HG03097 (cell line): ENCODE measurements at regions not wholly inside any gene's neighbourhood (a gene's known extent, or its start where the extent isn't known, plus 50 kb on each side); places are given as distances from the start of the nearest gene placed in this dataset.

Experiments used
- ATAC-seq: cut with Tn5 transposase; IDR thresholded peaks from one replicate; pipeline ENCODE4 v1.9.1; 2021; ENCODE audit not compliant: unreplicated experiment, low FRiP score

- ATAC-seq, result no peak
These were observed 136.6 kb downstream of the RNF152 start for GRCh38 chr18:61756244-61756643.

DNA sequence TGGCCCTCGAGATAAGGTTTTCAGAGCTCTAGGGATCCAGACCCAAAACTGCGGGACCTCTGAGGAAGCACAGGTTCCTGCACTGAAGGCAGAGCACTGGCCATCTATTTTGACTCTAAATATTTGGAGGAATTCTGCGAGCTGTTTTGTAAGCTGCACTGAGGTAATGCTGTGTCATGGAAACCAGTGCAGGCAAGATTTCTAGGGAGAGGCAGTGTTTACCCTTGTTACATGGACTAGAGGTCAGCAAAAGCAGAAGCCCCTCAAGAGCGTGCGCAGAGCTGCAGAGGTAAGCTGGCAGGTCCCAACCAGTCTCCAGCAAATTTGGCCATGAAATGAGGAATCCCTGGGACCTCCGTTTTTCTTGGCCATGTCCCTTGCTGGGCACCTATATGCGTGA lies 137.3 kb downstream of the RNF152 start:
- ATAC-seq, result no peak

DNA sequence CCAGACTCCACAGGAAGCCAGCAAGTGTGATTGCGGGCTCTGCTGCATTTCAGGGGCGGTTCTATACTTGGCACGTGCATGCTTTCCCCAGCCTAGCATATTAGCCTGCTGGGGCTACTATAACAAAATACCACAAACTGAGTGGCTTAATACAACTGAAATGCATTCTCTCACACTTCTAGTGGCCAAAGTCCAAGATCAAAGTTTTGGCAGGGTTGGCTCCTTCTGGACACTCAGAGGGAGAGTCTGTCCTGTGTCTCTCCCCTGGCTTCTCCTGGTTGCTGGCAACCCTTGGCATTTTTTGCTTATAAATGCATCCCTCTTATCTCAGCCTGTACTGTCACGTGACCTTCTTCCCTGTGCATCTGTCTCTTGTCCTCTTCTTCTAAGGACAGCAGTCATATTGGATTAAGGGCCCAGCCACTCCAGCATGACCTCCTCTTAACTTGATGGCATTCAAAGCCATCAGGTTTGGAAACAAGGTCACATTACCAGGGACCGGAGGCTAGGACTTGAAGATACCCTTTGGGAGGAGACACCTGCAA lies 138.7 kb downstream of the RNF152 start:
- no peak for ATAC-seq

- no peak for ATAC-seq
These were observed 139.4 kb downstream of the RNF152 start for GRCh38 chr18:61753373-61753772.

DNA sequence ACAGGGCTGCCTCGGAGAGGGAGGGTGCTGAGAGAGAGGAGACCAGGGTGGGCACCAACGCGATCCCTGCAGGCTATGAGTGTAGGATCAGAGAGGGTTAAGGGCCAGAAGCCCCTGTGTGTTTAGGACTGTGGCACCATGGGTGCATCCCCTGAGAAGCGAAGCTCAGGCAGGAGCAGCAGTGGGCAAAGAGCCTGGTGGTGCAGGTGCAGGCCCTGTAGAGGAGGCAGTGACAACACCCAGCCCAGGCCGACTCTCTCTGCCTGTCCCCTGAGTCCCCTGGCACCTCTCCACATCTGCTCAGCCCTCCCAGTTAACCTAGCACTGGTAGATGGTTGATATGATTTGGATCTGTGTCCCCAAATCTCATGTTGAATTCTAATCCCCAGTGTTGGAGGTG lies 139.8 kb downstream of the RNF152 start:
- no peak for ATAC-seq

- ATAC-seq, result no peak
These were observed 141.8 kb downstream of the RNF152 start for GRCh38 chr18:61750840-61751668.

- no peak for ATAC-seq
These were observed 143.3 kb downstream of the RNF152 start for GRCh38 chr18:61749546-61749945.

DNA sequence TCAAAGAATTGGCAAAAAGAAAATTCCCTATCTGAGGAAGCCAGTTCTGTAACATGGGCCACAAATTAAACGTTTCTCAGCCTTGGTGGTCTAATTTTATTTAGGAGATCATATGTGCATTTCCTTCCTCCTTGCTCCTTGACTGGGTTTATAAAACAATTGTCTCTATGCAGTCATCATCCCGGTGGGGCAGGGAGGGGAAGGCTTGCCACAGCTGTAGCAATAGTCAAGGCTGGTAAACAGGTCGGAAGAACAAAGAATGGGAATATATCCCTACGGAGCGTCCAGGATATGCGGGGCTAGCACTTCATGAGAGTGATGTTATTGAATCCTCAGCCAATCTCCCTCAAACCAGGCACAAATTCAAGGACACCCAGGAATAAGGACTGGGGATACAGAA lies 143.8 kb downstream of the RNF152 start:
- ATAC-seq, result no peak

DNA sequence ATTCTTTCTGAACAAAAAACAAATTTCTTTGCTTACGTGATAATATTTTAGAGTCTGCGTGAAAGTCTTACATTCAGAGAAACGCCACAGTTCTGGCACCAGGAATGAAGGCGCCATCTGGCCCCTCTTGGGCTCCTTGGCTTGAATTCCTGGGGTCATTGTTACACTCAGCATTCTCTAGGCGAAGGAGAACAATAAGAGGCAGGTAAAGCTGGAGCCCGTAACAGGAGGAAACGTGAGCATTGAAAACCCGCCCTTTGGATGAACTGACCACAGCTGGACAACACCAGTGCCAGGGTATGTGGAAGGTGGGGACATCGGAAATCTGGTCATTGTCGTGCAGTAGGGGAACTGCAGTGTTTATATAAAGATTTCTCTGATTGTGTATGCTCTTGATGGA lies 144.8 kb downstream of the RNF152 start:
- no peak for ATAC-seq

- ATAC-seq, result no peak
These were observed 148.9 kb downstream of the RNF152 start for GRCh38 chr18:61743775-61744531.

DNA sequence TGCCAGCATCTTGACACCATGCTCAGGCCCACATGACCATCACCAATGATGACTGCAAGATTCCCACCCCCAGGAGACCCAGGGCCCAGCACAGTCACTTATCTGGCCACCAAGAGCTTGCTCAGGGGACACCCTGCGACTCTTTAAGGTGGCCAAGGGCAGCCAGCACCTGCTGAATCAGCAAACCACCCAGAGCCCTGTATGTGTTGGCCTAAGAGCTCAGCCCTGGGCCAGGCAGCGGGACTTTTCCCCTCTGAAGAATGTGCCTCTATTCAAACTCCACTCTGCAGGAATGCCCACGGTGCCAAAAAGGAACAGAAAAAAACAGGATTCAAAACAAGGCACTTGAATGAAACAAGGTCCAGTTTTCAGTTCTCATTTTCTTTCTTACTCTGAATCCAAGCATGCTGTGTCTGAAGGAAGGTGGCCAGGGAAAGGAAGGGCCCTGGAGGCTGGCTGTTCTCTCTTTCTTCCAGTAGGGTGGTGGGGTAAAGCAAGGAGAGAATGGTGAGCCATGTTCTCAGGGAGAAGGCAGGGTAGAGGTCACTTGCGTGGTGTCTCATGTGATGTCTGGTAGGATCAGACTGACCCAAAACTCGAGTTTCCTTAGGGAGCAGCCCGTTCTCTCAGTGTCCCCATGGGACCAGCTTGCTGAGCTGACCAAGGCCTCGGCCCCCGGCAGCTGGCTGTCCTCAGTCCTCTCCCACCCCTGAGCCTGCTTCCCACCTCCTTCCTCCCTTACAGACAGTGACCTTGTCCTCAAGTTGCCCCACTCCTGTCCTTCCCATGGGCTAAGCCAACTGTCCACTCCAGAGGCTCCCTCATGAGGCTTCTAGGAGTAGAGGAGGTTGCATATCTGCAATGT lies 150.0 kb downstream of the RNF152 start:
- ATAC-seq, result no peak

DNA sequence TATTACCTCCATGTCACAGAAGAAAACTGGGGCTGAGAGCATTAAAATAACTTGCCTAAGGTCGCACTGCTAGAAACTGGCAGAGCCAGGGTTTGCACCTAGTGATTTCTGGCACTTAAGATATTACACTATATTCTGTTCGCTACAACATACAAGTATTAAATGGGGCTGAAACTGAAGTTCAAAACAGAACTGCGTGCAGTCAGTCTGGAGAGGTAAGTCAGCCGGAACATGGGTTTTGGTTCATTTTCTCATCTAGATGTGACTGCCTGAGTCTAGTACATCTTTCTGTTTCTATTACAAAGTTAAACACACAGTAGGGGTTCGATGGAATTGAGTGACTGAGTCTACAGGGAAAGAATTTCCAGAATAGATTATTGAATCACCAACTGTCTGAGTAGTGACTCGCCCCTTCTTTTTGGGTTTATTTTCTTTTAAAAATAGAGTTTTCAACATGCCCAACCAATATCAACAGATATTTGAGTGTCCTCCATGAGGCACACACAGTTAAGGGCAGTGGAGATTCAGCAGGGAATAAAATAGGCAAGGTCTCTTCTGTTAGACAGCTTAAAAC lies 150.8 kb downstream of the RNF152 start:
- ATAC-seq, result no peak

DNA sequence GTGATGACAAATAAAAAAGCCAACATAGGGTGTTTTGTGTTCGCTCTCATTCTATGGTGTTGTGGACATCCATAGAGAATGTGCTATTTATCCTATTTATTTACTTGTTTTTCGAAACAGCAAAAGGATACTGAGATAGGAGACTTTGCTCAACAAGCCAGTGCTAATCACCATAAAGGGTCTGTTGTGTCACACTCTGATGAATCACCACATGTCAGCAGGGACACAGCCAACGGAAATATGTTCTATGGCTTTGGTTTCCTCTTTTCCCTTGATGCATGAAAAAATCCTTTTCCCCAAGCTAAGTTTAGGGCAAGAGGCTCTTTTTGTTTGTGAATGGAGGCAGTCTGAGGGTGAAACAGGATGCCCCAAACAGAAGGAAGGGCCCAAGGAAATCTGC lies 154.3 kb downstream of the RNF152 start:
- ATAC-seq, result no peak

GRCh38 chr18:61738042-61738441 lies 154.8 kb downstream of the RNF152 start:
- ATAC-seq, result no peak

DNA sequence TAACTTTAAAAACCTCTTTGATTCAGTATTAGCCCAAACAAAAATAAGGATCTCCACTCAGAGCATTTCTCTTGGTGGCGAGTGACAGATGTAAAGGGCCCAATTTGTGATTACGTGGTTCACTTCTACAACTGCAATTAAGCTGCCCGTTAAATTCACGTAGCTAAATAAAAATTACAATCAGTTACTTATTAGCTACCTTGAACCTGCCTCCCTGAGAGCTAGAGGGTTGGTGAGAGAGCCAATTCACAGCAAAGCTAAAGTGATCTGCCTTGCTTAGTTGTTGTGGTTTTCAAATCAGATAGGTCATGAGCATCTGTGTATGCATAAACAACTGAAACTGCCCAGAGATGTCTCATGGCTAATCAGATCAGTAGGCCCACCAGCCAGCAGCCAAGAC lies 156.7 kb downstream of the RNF152 start:
- ATAC-seq, result no peak

DNA sequence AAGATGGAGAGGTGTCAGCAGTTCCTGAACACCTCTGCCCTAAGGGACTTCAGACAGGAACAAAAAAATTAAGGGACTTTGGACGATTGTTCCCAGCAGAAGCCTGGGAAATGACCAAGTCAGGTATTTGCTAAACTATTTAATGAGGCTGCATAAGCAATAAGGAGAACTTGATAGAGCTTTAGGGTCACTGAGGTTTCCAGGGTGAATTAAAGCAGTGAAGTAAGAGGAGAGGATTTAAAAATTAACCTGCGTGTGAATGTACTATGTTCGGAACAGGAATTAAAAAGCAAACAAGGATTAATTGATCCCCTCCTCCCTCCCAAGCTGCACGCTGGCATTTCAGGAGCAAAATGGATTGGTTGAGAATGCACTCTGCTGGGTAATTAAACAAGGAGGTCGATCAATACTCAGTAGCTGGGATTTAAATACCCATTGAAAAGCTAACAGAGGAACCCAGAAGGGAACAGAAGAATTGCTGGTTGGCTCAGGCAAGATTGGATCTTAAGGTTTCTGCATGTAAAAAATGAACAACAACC lies 157.2 kb downstream of the RNF152 start:
- ATAC-seq, result no peak

GRCh38 chr18:61734396-61734795 lies 158.4 kb downstream of the RNF152 start:
- no peak for ATAC-seq

DNA sequence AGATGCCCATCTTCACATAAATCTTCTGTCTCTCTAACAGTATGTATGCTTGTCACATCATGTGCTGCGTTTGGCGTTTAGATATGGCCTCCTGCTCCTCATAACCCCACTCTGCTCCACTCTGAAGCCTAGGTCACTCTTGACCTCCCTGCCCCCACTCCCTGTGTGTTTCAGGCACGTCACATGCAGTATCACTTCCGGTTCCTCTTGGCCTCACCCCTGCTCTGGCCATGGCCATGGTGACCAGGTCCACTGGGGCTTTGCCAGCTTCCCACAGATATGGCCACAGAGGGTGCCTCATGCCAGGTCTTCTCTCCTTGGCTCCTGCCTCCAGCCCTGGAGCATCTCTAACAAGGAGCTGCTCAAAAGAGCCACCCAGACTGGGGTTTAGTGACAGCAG lies 160.0 kb downstream of the RNF152 start:
- ATAC-seq, result no peak

- ATAC-seq, result no peak
These were observed 161.0 kb downstream of the RNF152 start for GRCh38 chr18:61731693-61732376.

- ATAC-seq, result no peak
These were observed 161.6 kb downstream of the RNF152 start for GRCh38 chr18:61731178-61731577.
